NAMALWA (cell line): ENCODE measurements at regions not wholly inside any gene's neighbourhood (a gene's known extent, or its start where the extent isn't known, plus 50 kb on each side); places are given as distances from the start of the nearest gene placed in this dataset.
"Not testable (repeated sequence)": the region's sequence is repeated elsewhere in the genome, so short reads cannot be mapped to it uniquely, and the experiment has no call there.

Experiments
- DNase-seq: peaks from one replicate; pipeline ENCODE4 v3.0.0-alpha.2; 2015; ENCODE audit warnings: low spot score

GRCh38 chr16:13336907-13337881, 435.8 kb downstream of the SHISA9 start:
- DNase-seq = not testable (repeated sequence)

DNA sequence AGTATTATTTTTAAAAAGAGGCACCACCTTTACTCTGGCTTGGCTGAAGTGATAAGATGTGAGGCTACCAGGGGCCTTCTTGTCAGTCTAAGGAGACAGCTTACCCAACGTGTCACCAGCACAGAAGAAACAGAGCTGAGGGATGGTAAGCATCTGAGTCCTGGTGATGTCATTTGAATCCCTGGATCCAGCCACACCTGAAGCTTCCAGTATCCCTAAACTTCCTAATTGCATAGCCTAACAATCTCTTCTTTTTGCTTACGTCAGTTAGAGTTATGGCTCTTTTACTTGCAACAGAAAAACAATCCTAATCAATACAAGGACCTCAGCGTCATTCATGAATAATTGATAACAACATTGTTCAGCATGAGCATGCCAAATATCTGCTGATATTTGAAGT, 436.6 kb downstream of the SHISA9 start:
- no peak for DNase-seq

GRCh38 chr16:13342675-13343074, 441.3 kb downstream of the SHISA9 start:
- no peak for DNase-seq

DNA sequence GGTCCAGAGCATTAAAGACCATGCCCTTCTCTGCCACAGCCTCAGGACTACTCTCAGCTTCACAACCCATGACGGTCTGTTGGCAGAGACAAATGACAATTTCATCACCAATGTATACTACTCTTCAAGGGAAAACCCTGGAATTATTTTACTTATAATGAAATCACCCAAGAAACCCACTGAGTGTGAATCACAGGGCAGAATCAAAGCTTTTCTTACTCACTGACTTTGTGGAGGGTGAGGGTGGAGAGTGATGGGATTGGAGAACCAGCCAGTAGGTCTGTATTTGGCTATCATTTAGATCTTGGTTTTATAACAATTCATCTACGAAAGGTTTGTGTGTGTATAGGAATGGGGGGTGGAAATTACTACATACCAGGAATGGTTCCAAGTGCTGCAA, 442.6 kb downstream of the SHISA9 start:
- DNase-seq = no peak

- DNase-seq = peak; percentile 1
Measured at GRCh38 chr16:13348416-13348815, 447.0 kb downstream of the SHISA9 start.

- DNase-seq = no peak
Measured at GRCh38 chr16:13350000-13350399, 448.6 kb downstream of the SHISA9 start.

DNA sequence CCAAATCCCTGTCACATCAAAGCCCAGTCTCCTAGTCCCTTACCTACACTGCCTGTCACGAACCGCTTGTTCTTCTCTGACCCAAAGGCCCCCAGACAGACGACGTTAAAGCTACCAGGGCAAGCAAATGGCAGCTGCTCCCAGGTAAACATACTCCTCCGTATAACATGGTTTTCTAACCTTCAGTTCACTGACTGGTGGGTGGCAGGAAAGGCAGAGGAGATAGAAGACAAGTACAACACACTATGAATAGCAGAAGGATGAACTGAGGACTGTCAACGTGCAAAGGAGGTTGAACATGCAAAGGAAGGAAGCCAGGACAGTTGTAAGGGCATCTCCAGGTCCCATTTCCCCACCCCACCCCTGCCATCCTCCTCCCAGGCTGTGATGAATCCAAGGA, 449.8 kb downstream of the SHISA9 start:
- no peak for DNase-seq

DNA sequence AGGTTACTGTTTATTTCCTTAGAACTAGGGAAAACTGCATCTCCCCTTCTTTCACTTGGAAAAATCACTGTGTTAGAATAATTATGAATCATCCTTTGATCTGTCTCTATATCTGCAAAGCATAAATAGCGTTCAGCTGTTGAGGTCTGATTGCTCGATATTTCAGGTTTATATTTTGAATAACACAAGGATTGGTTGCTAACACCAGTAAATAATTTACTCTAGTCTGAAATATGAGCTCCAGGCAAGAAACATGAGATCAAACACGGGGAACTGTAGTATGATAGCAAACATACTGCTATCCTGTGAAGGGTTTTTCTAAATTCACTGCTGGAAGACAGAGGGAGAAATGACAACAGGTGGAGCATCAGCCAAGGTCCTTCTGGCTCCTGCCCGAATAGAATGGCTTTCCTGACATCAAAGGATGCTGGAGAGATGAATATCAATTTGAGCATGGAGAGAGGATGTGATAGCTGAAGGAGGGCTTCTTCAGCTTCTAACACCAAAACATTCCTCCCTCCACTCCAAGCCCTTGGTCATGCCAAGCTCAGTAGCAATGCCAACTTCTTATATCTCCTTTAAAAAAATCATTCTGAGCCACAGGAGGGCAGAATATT, 450.3 kb downstream of the SHISA9 start:
- no peak for DNase-seq

- DNase-seq = not testable (repeated sequence)
Measured at GRCh38 chr16:13352796-13353195, 451.4 kb downstream of the SHISA9 start.

- not testable (repeated sequence) for DNase-seq
Measured at GRCh38 chr16:13357842-13358241, 456.4 kb downstream of the SHISA9 start.

DNA sequence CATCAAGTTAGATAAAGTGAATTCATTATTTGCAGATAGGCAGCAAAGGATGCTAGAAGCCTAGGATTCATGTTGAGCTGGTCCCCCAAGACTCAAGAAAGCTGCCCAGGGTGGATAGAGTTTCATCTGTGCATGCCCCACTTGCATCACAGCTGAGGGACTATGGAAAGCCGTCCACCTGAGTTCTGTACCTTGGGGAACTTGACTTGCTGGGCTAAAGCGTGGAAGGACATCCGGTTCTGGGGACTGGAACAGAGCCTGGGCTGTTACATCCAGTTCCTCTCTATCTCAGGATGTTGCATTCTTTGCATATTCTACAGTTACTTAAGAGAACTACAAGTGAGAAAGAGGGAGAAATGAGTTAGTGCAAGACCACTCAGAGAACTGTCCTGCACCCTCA, 458.4 kb downstream of the SHISA9 start:
- no peak for DNase-seq

DNA sequence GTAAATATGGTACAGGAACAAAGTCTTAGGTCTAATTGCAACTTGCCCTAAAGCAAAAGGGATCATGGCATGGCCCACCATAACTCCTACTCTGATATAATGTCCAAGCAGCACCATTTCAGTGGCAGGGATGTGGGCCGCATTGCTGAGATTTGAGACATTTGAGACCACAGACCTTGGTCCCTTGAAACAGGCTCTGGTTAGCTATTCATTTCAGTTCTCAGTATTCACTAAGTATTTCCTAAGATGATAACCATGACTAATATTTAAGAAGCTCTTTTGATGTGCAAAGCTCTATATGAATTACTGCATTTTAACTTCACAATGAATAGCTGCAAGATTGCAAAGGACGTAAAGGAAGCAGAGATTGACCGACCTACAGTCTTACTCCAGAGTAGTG, 471.0 kb downstream of the SHISA9 start:
- DNase-seq = no peak

DNA sequence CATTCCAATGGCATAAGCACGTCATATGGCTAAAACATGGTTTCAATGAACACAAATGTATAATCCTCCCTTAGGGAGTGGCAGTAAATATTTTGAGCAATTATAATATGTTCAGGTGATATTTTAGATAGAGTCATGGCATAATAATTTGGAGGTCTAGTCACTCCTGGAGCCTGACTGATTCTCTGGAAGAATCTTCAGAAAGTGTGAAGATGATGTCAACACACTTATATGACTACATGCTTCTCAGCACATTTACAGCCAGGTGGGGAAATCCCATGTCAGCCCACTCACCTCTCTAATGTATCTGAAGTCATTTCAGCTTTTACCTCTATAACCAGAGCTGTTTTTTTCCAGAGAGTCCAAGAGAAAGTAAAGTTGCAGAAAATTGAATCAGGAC, 474.8 kb downstream of the SHISA9 start:
- DNase-seq = no peak

GRCh38 chr16:13377143-13377542, 475.7 kb downstream of the SHISA9 start:
- no peak for DNase-seq

- DNase-seq = no peak
Measured at GRCh38 chr16:13378151-13378550, 476.8 kb downstream of the SHISA9 start.

DNA sequence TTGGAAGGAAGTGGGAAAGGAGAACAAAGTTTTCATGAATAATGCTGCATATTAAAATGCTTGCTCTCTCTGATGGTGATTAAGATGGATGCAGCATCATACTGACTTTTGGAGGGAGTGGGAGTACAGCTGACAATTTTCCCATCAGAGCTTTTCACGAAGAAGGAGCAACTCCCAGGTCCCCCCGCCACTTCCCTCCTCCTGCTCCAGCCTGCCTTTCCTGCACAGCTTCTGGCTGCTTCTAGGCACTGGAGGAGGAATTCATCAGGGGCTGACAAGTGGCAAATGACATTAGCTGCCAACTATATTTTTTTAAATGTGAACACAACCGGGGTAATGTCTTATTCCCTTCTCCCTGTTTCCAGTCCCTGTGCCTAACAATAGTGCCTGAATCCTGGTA, 477.9 kb downstream of the SHISA9 start:
- no peak for DNase-seq

- not testable (repeated sequence) for DNase-seq
Measured at GRCh38 chr16:13385156-13386040, 484.0 kb downstream of the SHISA9 start.

DNA sequence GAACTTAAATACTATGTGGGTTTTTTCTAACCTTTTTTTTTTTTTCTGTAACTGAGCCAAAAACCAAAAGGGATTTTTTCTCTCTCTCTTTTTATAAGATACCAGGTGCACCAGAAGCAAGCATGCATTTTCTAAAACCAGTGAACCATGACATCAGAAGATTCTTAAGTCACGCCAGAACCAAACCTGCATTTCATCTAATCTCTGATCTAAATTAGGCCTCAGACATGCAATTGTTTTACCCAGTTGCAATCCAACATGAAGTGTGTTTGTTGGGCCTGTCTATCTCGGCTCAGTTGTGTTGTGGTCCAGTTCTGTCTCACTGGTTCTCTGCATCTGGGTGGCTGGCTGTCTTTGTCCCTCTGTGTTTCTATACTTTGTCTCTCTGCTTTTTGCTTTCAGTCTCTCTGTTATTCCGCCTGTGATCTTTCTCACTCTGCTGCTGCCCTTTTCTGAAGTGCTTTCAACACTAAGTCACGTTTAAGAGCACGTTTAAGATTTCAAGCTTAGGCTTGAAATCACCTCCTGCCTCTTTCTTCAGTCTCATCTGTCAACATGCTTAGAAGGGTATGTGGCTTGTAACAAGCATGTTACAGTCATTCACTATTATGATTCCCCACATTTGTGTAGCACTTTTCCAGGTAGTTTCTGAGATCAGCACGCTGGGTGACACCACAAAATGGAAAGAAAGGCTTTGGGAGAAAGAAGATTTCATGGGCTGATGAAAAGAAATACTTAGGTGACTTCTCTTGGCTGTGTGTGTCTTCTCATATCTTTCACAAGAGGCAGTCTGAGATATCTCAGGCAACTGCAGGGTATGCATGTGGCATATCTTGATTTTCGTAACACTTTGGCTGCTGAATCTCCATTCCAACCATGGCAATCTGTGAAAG, 488.9 kb downstream of the SHISA9 start:
- DNase-seq = peak; percentile 89

DNA sequence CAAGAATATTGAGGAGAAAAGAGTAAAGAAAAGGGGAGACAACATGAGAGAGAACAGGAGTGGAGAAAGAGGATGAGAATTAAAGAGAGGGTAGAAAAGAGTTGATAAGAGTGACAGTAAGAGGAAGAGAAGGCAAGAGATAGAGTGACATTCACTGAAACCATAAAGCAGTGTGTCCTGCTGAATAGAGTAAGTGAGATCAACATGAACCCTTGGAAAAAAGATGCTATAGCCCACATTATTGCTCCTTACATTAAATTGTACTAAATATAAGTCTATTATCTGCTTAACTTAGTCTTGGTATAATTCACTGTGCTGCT, 489.5 kb downstream of the SHISA9 start:
- DNase-seq = no peak

DNA sequence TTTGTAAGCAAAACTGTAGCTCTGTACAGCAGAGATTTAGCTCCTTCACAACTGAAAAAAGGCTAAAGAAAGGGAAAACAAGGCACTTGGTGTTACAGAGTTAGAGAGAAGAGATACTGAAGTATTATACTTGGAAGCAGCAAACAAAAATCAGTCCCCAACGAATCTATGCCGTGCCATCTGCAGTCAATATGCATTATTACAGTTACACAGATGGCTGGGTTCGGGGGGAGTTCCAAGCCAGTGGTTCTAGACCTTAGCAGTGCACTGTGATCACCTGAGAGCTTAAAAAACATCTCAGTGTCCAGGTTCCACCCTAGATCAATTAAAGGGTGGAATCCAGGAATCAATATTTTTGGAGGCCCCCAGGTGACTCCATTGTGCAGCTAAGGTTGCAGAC, 489.9 kb downstream of the SHISA9 start:
- peak; percentile 54 for DNase-seq

GRCh38 chr16:13392341-13392740, 490.9 kb downstream of the SHISA9 start:
- DNase-seq = no peak

- no peak for DNase-seq
Measured at GRCh38 chr16:13393816-13394215, 492.4 kb downstream of the SHISA9 start.
